Brain microvascular endothelial cell (primary cell): ENCODE measurements at regions not wholly inside any gene's neighbourhood (a gene's known extent, or its start where the extent isn't known, plus 50 kb on each side); places are given as distances from the start of the nearest gene placed in this dataset.
"Not testable (repeated sequence)": the region's sequence is repeated elsewhere in the genome, so short reads cannot be mapped to it uniquely, and the experiment has no call there.

Experiments used
- DNase-seq: peaks from one replicate; pipeline ENCODE4 v3.0.0-alpha.2; 2020
- H3K27ac ChIP-seq: fragments of 250-450 bp; sonication (Bioruptor Pico); 2 replicates; pipeline ENCODE4 v1.5.1; 2020; ENCODE audit warnings: mild to moderate bottlenecking, moderate library complexity
- H3K27me3 ChIP-seq: fragments of 250-450 bp; sonication (Bioruptor Pico); replicated peaks from 2 replicates; pipeline ENCODE4 v1.5.1; 2020; ENCODE audit warnings: mild to moderate bottlenecking
- H3K36me3 ChIP-seq: fragments of 250-450 bp; sonication (Bioruptor Pico); replicated peaks from 2 replicates; pipeline ENCODE4 v1.5.1; 2020; ENCODE audit warnings: mild to moderate bottlenecking
- H3K4me3 ChIP-seq: 2 replicates; pipeline ENCODE4 v1.5.1; 2011; ENCODE audit warnings: low read depth, mild to moderate bottlenecking, control low read depth, low read length, moderate library complexity
- in situ Hi-C: cut with HindIII; loops from 2 replicates; pipeline ENCODE4 v1.10.0; 2017; ENCODE audit warnings: low sequenced_read_pairs, low pct_ligation_motif_present

DNA sequence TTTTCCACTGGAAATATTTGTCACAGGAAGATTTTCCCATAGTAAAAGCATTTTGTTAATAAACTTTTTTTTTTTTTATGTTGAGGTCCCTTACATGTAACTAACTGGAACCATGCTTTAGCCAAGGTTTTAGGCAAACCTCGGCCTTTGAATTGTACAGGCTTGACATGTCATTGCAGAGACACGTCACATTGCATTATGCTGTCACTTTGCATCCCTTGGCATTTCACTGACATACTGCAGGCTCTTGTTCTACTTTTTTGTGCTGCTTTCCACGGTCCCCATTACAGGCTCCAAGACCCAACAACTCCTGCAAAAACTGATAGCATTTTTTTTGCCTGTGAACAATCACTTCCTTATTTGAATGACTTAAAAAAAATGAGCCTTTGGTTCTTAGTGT is 724.3 kb downstream of the TTLL7 start:
- H3K27me3 ChIP-seq, in situ Hi-C loops, H3K27ac ChIP-seq, H3K36me3 ChIP-seq, H3K4me3 ChIP-seq, DNase-seq: not testable (repeated sequence)

DNA sequence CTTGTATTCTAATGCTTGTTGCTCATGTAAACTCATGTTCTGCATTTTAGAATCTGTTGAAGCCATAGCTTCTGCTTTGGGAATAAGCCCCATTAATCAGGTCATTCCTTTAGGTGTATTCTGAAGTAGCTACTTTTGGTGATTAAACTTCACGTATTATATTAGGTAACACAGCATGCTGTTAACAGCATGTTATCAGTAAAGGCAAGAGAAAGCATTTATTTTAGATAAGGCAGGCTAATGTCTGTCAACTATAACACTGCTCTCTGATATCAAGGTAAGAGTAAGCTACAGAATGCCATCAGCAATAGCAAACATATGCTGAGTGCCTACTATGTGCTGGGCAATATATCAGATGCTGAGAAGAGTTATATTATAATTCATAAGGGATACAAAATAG is 726.4 kb downstream of the TTLL7 start:
- in situ Hi-C loops, DNase-seq, H3K27ac ChIP-seq, H3K36me3 ChIP-seq, H3K4me3 ChIP-seq, H3K27me3 ChIP-seq: not testable (repeated sequence)

DNA sequence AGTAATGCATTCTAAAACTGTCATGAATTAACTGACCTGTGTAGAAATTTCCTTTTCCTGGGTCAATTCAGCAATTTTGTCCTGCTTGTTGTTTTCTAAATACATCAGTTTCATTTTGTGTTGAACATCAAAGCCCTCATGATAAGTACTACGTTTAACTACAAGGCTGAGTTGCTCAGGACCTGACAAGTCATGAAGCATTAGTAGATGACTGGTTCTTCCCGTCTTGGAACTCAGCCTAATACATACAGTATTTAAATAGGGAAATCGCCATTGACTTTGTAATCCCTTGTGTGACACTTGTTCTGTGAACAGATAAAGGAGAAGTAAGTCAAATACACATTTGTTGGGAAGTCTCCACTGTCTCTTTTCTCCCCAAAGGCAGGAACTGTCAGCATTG is 727.1 kb downstream of the TTLL7 start:
- H3K4me3 ChIP-seq, H3K27me3 ChIP-seq, in situ Hi-C loops, H3K36me3 ChIP-seq, H3K27ac ChIP-seq, DNase-seq: not testable (repeated sequence)

DNA sequence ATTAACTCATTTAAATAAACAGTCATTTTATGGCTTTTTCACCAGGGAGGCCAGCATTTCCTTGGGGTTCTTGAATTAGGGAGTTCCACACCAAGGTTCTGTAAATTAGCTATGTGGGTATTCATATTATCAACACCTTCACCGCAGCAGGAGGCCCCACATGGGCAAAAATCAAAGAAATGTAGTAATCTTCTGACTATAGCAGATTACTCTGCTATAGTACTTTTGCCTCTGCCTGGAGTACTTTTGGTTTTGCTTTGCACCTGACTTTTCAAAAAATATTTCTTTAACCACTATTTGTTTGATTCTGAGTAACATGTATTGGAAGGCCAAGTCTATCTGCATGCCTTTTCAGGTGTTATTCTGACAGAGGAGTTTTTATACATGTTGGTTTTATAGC is 728.1 kb downstream of the TTLL7 start:
- DNase-seq, H3K27ac ChIP-seq, in situ Hi-C loops: not testable (repeated sequence)

DNA sequence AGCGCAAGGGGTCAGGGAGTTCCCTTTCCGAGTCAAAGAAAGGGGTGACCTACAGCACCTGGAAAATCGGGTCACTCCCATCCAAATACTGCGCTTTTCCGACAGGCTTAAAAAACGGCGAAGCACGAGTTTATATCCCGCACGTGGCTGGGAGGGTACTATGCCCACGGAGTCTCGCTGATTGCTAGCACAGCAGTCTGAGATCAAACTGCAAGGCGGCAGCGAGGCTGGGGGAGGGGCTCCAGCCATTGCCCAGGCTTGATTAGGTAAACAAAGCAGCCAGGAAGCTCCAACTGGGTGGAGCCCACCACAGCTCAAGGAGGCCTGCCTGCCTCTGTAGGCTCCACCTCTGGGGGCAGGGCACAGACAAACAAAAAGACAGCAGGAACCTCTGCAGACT is 735.1 kb downstream of the TTLL7 start:
- H3K4me3 ChIP-seq, in situ Hi-C loops, H3K27ac ChIP-seq, DNase-seq, H3K27me3 ChIP-seq, H3K36me3 ChIP-seq: not testable (repeated sequence)

More for the DNA sequence above, 728.1 kb downstream of the TTLL7 start:
- H3K36me3 ChIP-seq, H3K27me3 ChIP-seq, H3K4me3 ChIP-seq: not testable (repeated sequence)

DNA sequence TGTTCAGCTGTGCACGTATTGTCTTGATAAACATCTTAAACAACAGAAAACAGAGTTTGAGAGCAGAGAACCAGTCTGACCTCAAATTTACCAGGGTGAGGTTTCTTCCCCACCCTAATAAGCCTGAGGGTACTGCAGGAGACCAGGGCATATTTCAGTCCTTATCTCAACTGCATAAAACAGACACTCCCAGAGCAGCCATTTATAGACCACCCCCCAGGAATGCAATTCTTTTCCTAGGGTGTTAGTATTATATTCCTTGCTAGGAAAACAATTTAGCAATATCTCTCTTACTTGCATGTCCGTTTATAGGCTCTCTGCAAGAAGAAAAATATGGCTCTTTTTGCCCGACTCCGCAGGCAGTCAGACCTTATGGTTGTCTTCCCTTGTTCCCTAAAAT is 747.2 kb downstream of the TTLL7 start:
- H3K27me3 ChIP-seq, H3K4me3 ChIP-seq, H3K27ac ChIP-seq, H3K36me3 ChIP-seq, DNase-seq, in situ Hi-C loops: not testable (repeated sequence)

DNA sequence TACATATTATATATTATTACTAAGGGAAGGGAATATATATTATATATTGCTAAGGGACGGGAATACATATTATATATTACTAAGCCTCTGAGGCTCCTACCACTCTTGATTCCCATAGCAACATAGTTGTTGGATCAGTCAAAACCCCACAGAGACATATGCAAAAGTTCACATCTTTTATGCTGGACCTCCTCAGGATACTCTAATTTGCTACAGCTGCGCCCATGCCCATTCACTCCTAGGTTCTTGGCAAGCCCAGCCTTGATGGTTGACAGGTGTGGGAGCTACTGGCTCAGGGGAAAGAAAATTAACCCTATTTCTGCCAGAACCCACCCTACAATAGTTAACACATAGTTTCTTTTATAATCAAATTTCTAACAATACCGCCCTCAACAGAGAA is 752.2 kb downstream of the TTLL7 start:
- H3K36me3 ChIP-seq, H3K4me3 ChIP-seq, H3K27me3 ChIP-seq, in situ Hi-C loops, H3K27ac ChIP-seq, DNase-seq: not testable (repeated sequence)

DNA sequence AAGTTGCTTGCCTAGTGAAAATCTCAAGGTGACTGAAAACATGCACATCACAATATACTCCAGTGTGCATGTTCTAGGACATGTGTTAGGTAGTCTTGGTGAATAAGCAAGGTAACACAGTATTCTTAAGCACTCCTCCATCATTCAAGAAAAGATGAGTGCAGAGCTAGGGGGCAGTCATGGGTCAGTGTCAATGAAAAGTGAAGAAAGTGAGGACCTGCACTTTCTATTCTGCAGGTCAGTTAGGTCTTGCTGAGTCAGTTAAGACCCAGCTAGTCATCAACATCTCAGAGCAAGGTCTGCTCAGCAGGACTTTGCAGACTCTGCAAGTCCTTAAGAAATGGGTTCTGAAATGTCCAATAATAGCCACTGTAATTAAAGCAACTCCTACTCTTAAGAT is 754.1 kb downstream of the TTLL7 start:
- in situ Hi-C loops, DNase-seq, H3K4me3 ChIP-seq, H3K36me3 ChIP-seq, H3K27ac ChIP-seq, H3K27me3 ChIP-seq: not testable (repeated sequence)

DNA sequence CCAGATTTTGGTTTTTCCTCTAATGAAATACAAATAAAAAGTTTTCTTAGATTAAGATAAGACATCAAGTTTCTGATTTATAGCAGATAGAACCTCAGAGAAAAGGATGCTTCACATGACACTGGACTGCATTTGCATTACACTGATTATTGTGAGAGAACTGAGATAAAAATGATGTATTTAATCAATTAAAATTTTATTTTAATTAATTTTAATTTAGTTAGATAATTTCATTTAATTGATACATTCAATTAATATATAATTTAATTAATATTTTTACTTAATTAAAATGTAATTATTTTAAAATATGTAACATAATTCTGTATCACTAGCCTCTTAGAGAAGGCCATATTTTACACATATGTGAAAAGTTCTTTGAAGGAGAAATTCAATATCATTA is 759.4 kb downstream of the TTLL7 start:
- H3K27me3 ChIP-seq, H3K27ac ChIP-seq, H3K4me3 ChIP-seq, DNase-seq, in situ Hi-C loops, H3K36me3 ChIP-seq: not testable (repeated sequence)

DNA sequence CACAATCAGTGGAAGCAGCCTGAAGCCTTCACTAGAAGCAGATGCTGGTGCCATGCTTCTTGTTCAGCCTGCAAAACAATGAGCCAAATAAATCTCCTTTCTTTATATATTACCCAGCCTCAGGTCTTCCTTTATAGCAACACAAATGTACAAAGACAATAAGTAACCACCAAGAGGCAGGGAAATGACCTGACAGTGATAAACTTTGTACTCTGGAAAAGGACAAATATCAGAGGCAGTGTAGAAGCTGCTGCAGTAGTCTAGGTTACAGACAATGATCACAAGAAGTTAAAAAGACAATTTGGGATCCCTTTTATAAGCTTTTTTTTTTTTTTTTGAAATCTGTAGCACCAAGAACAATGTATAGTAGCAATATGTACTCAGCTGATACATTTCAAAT is 760.3 kb downstream of the TTLL7 start:
- DNase-seq, H3K27me3 ChIP-seq, H3K4me3 ChIP-seq, H3K27ac ChIP-seq, in situ Hi-C loops, H3K36me3 ChIP-seq: not testable (repeated sequence)

DNA sequence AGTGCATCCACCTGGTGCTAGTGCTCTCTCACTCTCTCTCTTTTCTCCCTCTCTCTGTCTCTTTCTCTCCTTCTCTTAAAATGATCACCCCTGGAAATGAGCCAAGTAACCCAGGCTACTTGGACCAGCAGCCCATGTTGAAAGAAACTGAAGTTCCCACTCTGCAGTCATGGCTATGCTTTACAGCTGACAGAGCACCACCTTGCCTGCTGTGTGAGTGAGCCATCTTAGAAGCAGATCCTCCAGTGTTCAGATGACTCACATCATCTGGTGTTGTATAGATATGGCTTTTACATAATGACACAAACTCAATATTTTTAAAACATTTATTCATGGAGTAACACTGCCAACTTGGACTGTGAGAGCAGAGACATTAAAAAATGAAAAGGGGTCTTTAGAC is 779.1 kb downstream of the TTLL7 start:
- H3K27me3 ChIP-seq, in situ Hi-C loops: not testable (repeated sequence)
- DNase-seq, result peak; percentile 1

DNA sequence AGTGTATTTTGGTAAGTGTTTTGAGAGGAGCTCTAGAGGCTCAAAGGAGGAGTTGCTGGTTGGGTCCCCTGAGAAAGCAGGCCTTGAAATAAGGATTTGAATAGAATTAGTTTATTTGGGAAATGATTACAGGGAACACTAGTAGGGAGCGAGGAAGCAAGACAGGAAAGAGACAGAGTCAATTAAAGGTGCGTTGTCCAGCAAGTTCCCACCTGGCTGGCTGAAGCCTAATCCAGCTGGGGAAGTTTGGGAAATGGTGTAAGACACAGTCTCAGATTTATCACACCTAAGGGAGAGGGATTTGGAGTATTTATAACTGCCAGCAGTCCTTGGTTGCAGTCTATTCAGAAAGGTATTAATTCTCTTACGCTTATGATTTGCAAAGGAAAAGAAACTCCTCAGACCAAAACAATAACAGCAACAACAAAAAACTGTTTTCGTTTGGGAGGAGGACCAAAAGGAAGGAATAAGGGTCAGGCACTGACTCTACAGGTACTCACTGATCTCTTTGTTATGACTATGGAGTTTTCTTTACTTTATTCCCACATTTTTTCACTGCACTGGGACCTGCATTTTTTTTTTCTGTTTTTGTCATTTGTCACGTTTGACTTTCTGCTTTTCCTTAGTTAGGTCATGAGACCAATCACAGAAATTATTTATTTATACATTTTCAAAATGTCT is 780.8 kb downstream of the TTLL7 start:
- H3K4me3 ChIP-seq, H3K27me3 ChIP-seq, H3K36me3 ChIP-seq, DNase-seq, in situ Hi-C loops, H3K27ac ChIP-seq: not testable (repeated sequence)

More for the DNA sequence above, 779.1 kb downstream of the TTLL7 start:
- not testable (repeated sequence) for H3K36me3 ChIP-seq, H3K4me3 ChIP-seq, H3K27ac ChIP-seq

DNA sequence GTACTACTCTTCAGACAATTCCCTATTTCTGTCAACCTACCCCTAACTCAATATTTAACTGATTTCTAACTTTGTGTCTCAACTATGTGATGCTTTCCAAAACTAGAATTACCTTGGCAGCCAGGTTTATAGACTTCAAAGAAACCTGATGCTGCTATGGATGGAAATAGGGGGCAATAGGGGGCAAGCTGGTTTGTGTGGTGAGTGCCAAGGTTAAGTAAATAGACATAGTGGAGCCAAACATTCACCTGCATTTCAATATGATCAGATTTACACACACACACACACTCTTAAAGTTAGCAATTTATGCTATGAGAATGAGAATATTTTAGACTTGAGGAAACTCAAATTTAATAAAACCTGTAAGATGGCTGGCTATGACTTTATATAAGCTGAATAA is 784.6 kb downstream of the TTLL7 start:
- in situ Hi-C loops, DNase-seq, H3K27me3 ChIP-seq, H3K36me3 ChIP-seq, H3K27ac ChIP-seq, H3K4me3 ChIP-seq: not testable (repeated sequence)

DNA sequence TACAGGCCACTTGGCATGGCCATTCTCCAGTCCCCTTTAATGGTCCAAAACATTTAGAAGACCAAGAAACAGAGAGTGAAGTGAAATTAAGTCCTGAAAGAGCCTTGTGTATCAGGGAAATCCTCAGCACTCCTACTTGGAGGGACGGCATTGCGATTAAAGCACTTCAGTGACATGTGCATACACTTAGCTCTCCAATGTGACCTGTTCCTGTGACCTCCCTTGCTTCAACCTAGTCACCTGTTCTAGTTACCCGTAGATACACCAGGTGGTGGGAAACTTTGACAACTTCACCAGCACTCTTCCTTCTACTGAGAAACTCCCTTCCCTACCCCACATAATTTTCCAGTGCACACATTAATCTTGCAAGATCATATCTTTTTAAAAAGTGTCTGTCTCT is 785.3 kb downstream of the TTLL7 start:
- H3K36me3 ChIP-seq, H3K27ac ChIP-seq, H3K27me3 ChIP-seq, in situ Hi-C loops, H3K4me3 ChIP-seq, DNase-seq: not testable (repeated sequence)

DNA sequence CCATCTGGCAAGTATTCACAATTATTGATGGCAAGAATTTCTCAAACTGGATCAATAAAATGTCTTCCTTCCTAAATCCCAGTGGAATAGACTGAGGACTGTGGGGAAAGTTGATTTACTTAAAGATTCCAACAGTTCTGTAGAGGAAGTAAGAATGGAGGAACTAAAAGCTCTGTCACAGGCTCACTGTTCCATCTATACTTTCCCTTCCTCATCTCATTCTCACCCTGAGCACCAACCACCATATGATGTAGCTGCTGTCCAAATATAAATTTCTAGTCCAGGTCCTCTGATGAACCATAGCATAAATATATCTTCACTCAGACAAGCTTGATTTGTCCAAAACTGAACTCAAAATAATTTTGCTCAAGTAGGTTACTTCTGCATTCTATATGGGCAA is 786.9 kb downstream of the TTLL7 start:
- in situ Hi-C loops, H3K36me3 ChIP-seq, H3K4me3 ChIP-seq, DNase-seq, H3K27me3 ChIP-seq, H3K27ac ChIP-seq: not testable (repeated sequence)
